ENCODE measurements at regions not wholly inside any gene's neighbourhood (a gene's known extent, or its start where the extent isn't known, plus 50 kb on each side); places are given as distances from the start of the nearest gene placed in this dataset.

- no peak for DNase-seq
Observed at GRCh38 chr3:104546301-104546700, 820.4 kb upstream of the ALCAM start.

GRCh38 chr3:104547031-104547430 is 819.7 kb upstream of the ALCAM start:
- no peak for DNase-seq

- DNase-seq: no peak
Observed at GRCh38 chr3:104548401-104548800, 818.3 kb upstream of the ALCAM start.

GRCh38 chr3:104549099-104549714 is 817.5 kb upstream of the ALCAM start:
- DNase-seq: no peak

GRCh38 chr3:104553121-104553520 is 813.6 kb upstream of the ALCAM start:
- no peak for DNase-seq

GRCh38 chr3:104554425-104554824 is 812.3 kb upstream of the ALCAM start:
- DNase-seq: no peak

- peak; percentile 37 for DNase-seq
Observed at GRCh38 chr3:104555728-104556127, 811.0 kb upstream of the ALCAM start.

GRCh38 chr3:104556372-104557078 is 810.2 kb upstream of the ALCAM start:
- DNase-seq: no peak

- DNase-seq: no peak
Observed at GRCh38 chr3:104561324-104561723, 805.4 kb upstream of the ALCAM start.

GRCh38 chr3:104564045-104564643 is 802.6 kb upstream of the ALCAM start:
- peak; percentile 25 for DNase-seq

- DNase-seq: no peak
Observed at GRCh38 chr3:104566054-104566453, 800.7 kb upstream of the ALCAM start.

GRCh38 chr3:104575634-104576033 is 791.1 kb upstream of the ALCAM start:
- no peak for DNase-seq

GRCh38 chr3:104578558-104578957 is 788.2 kb upstream of the ALCAM start:
- DNase-seq: no peak

- DNase-seq: no peak
Observed at GRCh38 chr3:104582092-104582491, 784.6 kb upstream of the ALCAM start.

GRCh38 chr3:104584682-104585081 is 782.0 kb upstream of the ALCAM start:
- no peak for DNase-seq

- no peak for DNase-seq
Observed at GRCh38 chr3:104586344-104586743, 780.4 kb upstream of the ALCAM start.

GRCh38 chr3:104588442-104588841 is 778.3 kb upstream of the ALCAM start:
- no peak for DNase-seq

- no peak for DNase-seq
Observed at GRCh38 chr3:104591776-104592175, 774.9 kb upstream of the ALCAM start.

GRCh38 chr3:104594491-104594890 is 772.2 kb upstream of the ALCAM start:
- no peak for DNase-seq

- DNase-seq: no peak
Observed at GRCh38 chr3:104596054-104596453, 770.7 kb upstream of the ALCAM start.

GRCh38 chr3:104596551-104596950 is 770.2 kb upstream of the ALCAM start:
- DNase-seq: peak; percentile 80

- peak; percentile 79 for DNase-seq
Observed at GRCh38 chr3:104598848-104599511, 767.7 kb upstream of the ALCAM start.

- DNase-seq: peak; percentile 24
Observed at GRCh38 chr3:104604326-104605010, 762.2 kb upstream of the ALCAM start.

Data from NCI-H1436 (cell line).